Activated CD4-positive, alpha-beta T cell treated with anti-CD3 and anti-CD28 coated beads, Interleukin-2, amount 50 U/mL, for 16 hours (primary cell): ENCODE measurements at regions not wholly inside any gene's neighbourhood (a gene's known extent, or its start where the extent isn't known, plus 50 kb on each side); places are given as distances from the start of the nearest gene placed in this dataset.

Experiments used
- DNase-seq: peaks from one replicate; pipeline ENCODE4 v3.0.0-alpha.2; 2020

- DNase-seq = no peak
Measured at GRCh38 chr9:88933607-88934379, 57.5 kb upstream of the S1PR3 start.

GRCh38 chr9:88934876-88935535 is 56.3 kb upstream of the S1PR3 start:
- no peak for DNase-seq

GRCh38 chr9:88936132-88936531 is 55.1 kb upstream of the S1PR3 start:
- DNase-seq = no peak

- no peak for DNase-seq
Measured at GRCh38 chr9:88936668-88937067, 54.6 kb upstream of the S1PR3 start.

GRCh38 chr9:88937248-88937647 is 54.0 kb upstream of the S1PR3 start:
- no peak for DNase-seq

- DNase-seq = no peak
Measured at GRCh38 chr9:88938189-88938588, 53.1 kb upstream of the S1PR3 start.
